Stimulated activated CD8-positive, alpha-beta memory T cell treated with anti-CD3 and anti-CD28 coated beads, Interleukin-7, amount 100 ng/mL, for 1 hour (primary cell): ENCODE measurements at regions not wholly inside any gene's neighbourhood (a gene's known extent, or its start where the extent isn't known, plus 50 kb on each side); places are given as distances from the start of the nearest gene placed in this dataset.

Experiments
- DNase-seq, 2 donors: peaks; one replicate each; pipeline ENCODE4 v3.0.0-alpha.2; 2020; ENCODE audit warnings: low read depth in 2 of 2

DNA sequence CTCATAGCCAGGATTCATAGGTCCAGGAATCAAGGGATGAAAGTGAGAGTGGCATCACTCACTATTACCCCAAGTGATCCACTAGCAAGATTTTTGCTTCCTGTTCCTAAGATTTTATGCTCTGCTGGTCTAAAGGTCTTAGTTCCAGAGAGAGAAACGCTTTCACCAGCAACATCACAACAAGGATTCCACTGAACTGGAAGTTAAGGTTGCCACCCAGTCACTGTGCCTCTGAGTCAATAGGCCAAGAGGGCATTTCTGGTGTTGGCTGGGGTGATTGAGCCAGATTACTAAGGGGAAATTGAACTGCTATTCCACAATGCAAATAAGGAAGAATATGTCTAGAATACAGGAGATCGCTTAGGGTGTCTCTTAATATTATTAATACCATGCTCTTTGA is 142.5 kb upstream of the ARID2 start:
- no peak for DNase-seq

DNA sequence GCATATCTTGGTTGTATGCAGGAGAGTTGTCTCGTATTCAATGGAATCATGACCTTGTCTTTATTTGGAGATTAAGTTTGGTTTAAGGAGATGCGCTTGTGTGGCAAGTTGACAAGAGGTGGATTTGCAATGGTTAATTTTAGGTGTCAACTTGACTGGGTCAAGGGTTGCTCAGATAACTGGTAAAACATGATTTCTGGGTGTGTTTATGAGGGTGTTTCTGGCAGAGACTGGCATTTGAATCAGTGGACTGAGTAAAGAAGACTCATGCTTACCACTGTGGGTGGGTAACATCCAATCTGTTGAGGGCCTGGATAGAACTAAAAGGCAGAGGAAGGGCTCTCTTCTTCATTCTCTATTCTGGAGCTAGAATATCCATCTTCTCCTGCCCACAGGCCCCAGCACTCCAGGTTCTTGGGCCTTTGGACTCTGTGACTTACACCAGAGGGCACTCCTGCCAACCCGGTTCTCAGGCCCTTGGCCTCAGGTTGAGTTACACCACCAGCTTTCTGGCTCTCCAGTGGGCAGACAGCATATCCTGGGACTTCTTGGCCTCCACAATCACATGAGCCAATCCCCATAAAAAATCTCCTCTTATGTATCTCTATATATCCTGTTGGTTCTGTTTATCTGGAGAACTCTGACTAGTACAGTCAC is 141.5 kb upstream of the ARID2 start:
- DNase-seq: no peak

DNA sequence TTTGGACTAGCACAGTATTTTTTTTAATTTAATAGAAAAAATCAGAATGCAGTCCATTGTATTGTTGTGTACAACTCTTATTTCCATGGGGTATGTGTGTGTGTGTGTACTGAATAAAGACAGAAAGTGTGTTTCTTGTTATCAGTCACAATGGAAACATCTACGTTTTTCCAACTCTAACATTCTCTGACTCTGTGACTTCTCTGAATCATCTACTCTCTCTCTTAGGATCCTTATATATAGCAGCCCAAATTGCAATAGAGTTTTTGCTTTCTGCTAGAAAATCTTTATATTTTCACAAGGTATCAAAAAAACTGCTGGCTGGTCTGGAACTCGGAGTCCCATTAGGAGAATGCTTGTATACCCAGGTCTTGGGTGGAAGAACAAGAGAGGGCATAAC is 138.9 kb upstream of the ARID2 start:
- DNase-seq: no peak

DNA sequence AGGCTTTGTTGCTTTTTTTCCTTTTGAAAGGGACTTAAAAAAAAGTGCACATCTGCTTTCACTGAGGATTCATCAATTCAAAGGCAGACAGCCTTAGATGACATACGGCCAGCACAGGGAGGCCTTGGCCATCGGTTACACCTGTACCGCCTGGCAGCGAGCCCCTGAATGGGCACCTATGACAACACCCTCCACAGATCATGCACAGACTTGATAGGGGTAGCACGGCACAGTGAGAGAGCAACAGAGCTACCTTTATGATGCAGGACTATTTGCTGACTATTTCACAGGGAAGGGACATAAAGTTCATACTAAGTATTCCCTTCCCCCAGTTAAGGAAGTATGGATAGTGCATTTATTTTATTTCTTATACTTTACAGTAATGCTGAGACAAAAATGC is 137.9 kb upstream of the ARID2 start:
- no peak for DNase-seq

DNA sequence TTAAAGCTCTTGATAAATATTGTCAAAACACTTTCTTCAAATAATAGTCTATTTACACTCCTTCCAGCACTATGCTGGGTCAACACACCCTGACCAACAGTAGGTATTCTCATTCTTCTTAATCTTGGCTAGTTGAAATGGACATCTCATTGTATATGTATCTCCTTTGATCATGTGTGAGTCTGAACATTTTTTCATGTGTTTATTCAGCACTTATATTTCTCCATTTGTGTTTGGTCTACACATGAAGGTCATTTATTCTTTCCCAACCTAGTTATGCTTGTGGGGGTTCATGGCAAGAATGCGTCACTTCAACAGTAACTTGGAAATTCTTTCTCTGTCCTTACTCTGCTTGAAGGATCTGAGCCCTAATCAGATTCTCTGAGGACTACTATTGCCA is 133.1 kb upstream of the ARID2 start:
- DNase-seq: no peak

DNA sequence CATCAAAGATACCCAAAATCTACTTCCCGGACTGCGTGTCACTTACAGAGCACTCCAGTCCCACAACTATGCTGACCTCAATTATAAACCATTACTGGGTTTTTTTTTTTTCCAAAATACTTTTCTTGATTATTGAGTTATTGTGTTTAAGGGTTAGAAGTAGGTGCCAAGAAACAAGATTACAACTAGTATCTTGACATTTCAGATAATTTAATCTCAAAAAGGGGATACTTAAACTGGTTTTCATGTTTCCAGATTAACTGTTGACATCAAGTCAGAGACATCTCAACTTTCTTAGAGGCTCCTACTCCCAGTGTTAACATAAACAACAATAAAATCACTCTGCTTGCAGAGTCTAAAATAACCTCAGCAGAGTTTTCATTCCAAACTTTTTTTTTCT is 131.2 kb upstream of the ARID2 start:
- DNase-seq: no peak

DNA sequence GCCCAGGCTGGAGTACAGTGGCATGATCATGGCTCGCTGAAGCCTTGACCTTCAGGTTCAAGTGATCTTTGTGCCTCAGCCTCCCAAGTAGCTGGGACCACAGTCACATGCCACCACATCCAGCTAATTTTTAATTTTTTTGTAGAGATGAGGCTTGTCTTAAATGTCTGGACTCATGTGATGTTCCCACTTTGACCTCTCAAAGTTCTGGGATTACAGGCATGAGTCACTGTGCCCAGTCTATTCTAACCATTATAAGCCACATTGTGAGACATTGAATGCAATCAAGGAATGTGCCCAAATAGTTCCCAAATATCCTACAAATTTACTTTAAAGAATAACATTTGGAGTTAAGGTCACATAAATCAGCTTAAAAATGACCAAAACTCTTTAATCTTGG is 130.7 kb upstream of the ARID2 start:
- DNase-seq: no peak

DNA sequence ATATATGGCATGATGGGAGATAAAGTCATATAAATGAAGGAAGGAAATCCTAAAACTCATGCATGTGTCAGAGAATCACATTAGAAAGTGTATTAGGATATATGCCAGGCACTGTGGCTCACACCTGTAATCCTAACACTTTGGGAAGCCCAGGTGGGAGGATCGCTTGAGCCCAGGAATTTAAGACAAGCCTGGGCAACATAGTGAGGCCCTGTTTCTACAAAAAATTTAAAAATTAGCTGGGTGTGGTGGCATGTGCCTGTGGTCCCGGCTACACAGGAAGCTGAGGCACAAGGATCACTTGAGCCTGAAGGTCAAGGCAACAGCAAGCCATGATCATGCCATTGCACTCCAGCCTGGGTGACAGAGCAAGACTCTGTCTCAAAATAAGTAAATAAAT is 130.3 kb upstream of the ARID2 start:
- no peak for DNase-seq

DNA sequence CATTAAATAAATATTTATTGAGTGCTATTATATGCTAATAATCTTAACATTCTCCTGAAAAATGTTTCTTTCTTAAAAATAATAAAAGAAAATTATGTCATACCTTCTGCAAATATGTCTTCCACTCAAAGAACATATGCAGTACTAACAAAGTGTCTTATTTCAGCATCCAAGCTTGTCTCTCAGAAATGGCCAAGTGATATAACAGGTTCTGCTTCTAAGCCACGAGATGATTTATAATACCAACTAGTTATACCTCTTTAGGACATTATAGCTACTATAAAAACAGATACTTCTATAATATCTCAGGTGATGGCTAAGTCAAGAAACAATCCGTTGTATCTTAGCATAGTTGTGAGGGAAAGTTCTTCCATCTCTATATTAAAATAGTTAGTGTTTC is 128.1 kb upstream of the ARID2 start:
- DNase-seq: no peak

DNA sequence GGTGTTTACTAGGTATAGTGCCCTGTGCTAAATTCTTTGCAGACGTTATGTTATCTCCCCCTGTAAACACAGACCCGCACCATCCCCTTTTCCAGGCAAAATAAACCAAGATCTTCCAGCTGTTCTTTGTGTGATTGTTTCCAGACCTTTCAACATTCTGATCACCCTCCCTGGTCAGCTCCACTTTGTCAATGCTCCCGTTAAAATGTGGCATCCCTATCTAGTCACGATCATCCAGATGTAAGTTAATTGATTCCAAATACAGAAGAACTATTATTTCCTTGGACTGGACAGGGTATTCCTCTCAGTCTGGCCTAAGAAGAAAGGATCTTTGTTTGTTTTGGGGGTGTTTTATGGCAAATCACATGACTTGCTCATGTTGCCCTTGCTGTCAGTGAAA is 127.6 kb upstream of the ARID2 start:
- no peak for DNase-seq

DNA sequence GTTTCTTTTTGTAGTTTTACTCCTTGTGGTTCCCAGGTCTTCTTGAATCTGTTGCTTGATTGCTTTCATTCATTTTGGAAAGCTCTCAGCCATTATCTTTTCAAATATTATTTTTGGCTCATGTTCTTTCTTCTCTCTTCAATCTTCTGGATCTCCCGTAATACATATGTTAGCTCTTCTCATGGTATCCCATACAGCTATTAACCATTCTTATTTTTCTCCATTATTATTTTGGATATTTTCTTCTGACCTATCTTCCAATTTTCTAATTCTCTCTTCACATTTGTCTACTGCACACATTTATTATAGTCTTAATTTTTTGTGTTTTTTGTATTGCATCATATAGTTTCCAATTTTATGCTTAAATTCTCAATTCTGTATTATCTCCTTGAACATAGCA is 123.9 kb upstream of the ARID2 start:
- no peak for DNase-seq

DNA sequence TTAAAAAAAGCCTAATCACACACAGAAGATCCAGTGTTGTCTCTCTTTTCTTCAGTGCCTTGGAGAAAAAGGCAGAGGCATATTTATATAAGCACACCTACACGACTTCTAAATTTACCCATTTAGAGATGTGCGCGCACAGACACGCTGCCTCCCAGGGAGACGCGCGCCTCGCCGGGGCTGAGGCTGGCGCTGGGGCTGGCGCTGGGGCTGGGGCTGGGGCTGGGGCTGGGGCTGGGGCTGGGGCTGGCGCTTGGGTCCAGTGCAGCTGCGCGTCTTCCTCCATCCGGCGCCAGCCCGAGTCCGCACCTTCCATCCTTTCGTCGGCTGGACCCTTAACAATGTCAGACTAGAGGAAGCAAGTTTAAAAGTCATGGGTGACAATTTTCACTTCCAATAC is 118.4 kb upstream of the ARID2 start:
- no peak for DNase-seq

DNA sequence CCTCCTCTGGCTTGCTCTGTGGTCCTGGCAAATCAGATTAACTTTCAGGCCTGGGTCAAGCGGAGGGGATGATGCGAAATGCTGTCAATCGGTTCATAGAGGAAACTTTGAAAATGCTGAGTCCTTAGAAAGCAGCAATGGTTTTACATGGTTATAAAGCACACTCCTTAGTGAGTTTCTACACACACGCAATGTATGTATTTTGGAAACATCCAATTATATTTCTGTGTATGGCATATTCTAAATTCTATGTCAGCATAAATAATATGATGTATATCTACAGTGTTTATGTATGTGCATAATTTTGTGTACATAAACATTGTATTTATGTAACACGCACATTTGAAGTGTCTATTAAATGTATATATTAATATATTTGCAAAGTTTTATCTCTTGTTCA is 118.0 kb upstream of the ARID2 start:
- no peak for DNase-seq

DNA sequence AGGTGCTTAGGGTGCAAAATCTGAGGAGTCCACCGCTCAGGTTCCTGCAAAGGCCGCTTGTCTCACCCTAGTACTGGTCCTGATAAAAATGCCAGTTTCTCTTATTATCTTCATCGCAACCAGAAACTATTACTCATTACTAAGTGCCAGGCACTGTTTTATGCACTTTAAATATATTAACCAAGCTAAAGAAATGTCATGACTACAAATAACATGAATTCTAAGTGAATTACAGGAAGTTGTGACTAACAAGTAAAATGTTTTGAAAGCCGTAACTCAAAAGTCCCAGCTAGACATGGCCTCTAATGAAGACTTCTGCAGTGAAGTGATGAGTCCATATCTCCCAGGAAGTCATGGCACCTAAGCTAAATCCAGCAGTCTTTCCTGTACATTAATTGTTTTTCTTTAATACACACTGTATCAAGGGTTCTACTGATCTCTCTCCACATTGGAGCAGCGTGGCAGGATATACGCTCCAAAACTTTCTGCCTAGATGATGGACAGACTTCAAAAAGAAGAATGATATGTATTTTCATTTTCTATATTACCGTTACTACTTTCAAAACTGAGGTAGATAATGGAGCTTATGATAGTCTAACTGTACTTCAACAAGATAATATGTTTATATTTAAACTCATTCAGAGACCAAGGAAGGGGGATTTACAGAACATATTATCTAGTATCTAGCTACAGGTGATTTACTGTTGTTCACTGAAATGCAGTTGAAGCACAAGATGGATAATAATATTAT is 117.3 kb upstream of the ARID2 start:
- DNase-seq: no peak

DNA sequence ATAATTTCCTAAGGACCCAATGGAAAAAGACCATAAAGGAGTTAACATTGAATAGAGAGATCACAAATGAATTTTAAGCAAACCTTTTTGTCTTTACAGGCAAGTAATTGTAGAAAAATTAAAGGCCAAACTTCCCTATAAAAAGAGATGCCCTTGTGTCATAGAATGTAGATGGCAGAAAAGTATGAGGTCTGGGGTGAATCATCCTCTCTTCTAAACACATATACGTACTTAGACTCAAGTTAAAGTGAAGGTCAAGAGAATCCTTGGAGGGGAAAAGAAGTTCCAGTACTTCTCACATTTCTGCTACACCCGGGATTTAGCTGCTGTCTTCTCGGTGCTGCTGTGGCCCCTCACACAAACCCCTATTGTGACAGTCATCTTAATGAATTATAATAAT is 116.2 kb upstream of the ARID2 start:
- DNase-seq: no peak

DNA sequence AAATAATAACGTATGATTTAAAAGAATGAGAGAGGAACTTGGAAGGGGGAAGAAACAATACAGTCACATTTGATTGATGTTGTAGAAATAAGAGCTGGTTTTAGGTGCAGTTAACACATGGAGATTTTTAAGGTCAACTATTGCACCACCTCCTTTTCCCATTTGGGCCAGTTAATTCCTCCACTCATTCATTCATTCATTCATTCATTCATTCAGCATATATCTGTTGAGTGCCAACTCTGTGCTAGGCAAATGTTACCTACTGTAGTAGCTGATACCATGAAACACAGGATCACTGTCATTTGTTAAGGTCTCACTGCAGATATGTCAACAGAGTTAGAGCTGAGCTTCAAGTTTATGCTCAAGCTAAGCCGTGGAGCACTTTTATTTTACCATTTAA is 115.7 kb upstream of the ARID2 start:
- DNase-seq: no peak

DNA sequence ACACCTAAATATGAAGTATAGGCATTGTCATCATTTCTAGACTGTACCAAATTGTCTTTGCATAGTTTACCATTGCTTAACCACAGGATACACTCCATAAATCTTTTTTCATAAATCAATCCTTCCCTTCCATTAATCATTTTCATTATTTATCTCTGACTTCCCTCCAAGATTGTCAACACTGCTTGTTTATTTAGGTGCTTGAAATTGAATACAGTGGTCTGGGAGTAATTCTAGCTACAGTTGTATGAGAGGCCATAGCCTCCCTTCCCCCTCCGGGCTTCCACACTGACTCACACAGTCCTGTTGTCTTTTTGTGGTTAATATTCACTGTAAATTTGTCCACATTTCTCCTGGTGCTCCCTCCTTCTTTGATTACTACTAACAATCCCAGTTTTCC is 114.2 kb upstream of the ARID2 start:
- no peak for DNase-seq

DNA sequence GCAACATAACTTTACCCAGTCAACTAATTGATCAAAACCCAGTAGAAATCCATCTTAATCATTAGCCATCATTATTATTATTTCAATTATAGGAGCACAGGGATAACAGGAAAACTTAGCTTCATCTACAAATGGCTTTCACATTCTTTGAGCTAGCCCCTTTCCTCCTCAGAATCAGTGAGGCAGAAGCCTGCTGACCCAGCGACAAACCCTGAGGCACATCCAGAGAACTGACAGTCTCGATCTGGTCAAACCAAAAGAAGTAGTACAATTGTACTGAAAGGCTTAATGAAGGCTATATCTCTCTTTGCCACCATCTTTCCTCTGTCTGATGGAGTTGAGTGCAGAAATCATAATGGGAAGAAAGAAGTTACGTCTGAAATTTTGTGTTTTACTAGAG is 109.8 kb upstream of the ARID2 start:
- no peak for DNase-seq

DNA sequence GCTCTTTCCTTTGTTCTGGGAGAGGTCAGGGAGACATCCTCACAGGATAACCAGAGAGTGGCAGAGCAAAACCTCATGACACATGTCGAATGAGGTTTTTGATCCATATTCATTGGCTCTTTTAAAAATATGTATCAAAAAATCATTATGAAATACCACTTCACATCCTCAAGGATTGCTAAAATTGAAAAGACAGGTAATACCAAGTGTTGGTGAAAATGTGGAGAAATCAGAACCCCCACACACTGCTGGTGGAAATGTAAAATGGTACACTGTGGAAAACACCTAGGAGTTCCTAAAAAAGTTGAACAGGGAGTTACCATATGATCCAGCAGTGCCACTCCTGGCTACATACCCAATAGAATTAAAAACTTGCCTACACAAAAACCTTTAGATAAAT is 107.8 kb upstream of the ARID2 start:
- no peak for DNase-seq

DNA sequence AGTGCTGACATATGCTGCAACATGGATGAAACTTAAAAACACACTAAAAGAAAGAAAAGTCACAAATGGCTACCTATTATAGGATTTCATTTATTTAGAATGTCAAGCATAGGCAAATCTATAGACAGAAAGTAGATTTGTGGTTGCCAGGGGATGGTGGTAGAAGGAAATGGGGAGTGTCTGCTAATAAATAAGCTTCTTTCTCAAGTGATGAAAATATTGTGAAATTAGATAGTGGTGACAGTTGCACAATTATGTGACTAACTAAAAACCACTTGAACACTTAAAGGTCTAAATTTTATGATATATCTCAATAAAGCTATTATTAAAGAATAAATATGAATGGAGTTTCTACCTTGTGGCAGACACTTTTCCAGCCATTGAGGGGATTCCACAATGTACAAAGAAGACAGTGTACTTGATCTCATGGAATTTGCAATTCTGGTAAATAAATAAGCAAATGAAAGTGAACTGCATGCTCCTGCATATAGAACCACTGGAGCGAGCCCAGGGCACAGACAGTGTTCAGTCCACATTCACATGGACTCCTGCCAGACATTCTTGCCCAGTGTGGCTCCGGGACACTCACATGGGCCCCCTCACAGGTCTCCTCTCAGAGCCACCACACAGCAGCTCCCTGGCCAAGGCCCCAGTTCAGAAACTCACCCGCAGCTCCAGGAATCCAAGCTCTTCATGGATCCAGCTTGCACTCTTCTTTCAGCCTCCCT is 107.1 kb upstream of the ARID2 start:
- DNase-seq: no peak

DNA sequence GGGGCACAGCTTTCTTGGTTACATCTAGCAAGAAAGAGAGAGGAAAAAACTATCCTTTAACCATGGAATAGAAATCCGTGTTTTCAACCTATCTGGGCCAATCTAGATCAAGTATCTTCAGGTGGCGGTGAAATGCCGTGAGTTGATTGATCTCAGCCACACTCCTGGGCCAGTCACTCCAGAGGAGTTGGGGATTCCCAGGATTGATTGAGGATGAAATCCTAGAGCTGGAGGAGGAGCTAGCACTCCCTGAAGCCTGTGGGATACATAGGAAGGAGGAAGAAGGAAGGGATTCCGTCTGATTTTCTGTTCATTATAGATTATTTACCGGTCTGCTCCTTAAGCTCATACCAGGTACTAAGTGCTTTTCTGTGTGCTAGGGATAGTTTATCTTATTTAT is 106.3 kb upstream of the ARID2 start:
- DNase-seq: no peak

DNA sequence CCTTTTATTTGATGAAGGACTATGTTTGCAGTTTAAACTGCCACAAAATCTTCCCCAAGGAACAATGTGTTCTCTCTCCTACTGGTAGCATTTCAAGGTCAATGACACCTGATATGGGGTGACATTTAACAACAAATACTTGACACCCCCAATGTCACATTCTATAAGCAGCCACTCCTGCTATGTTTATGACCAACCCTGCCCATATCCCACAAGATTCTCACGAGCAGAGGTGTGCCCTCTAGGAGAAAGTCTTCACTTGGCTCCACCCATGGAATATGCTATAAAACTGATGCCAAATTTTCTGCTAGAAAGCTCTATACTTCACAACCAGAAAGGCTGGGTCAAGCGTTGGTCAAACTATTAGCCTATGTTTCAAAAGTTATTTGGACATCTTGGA is 105.6 kb upstream of the ARID2 start:
- no peak for DNase-seq

DNA sequence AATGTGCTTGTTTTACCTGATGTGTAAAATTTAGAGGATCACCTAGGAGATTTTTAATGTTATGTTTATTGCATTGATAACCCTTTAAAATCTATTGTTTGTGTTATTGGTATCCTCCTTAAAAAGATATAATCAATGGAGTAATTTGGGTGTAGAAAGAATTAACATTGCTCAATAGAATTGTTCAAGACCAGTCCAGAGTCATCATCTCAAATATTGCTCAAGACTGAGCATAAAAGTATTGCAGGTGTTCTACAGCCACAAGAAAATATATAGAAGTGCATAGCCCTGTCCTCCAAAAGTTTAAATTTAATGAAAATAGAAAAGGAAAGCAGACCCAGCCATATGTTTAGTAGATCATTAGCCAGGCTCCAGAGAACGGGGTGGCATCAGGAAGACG is 102.5 kb upstream of the ARID2 start:
- DNase-seq: no peak
